ENCODE measurements at regions not wholly inside any gene's neighbourhood (a gene's known extent, or its start where the extent isn't known, plus 50 kb on each side); places are given as distances from the start of the nearest gene placed in this dataset.
A peak's percentile ranks its signal among the peaks of the same experiment; 100 is the strongest.
"Not testable (repeated sequence)": the region's sequence is repeated elsewhere in the genome, so short reads cannot be mapped to it uniquely, and the experiment has no call there.

GRCh38 chr10:108319434-108320222 is 1155.1 kb upstream of the SORCS1 start:
- peaks cover 11 to 17% of the 10 kb centered on the region in 2 experiments for H3K4me1 Mint-ChIP-seq
- TF ChIP-seq, protein P1, sequence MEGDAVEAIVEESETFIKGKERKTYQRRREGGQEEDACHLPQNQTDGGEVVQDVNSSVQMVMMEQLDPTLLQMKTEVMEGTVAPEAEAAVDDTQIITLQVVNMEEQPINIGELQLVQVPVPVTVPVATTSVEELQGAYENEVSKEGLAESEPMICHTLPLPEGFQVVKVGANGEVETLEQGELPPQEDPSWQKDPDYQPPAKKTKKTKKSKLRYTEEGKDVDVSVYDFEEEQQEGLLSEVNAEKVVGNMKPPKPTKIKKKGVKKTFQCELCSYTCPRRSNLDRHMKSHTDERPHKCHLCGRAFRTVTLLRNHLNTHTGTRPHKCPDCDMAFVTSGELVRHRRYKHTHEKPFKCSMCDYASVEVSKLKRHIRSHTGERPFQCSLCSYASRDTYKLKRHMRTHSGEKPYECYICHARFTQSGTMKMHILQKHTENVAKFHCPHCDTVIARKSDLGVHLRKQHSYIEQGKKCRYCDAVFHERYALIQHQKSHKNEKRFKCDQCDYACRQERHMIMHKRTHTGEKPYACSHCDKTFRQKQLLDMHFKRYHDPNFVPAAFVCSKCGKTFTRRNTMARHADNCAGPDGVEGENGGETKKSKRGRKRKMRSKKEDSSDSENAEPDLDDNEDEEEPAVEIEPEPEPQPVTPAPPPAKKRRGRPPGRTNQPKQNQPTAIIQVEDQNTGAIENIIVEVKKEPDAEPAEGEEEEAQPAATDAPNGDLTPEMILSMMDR (conservative IDR thresholded peaks at IDR 0.05) = no peak

DNA sequence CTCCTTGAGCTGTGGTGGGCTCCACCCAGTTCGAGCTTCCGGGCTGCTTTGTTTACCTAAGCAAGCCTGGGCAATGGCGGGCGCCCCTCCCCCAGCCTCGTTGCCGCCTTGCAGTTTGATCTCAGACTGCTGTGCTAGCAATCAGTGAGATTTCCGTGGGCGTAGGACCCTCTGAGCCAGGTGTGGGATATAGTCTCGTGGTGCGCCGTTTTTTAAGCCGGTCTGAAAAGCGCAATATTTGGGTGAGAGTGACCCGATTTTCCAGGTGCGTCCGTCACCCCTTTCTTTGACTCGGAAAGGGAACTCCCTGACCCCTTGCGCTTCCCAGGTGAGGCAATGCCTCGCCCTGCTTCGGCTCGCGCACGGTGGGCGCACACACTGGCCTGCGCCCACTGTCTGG is 1151.1 kb upstream of the SORCS1 start:
- not testable (repeated sequence) for H3K4ac ChIP-seq (ENCODE audit: low read depth, low read length); H3K36me3 Mint-ChIP-seq (ENCODE audit: insufficient read depth in 1 of 3, low read depth in 3 of 3); H3K9me3 ChIP-seq (ENCODE audit: control insufficient read depth, low read depth, low read length); H3K4me1 Mint-ChIP-seq; H4K91ac ChIP-seq (ENCODE audit: insufficient read length, low read depth, low read length); H2BK15ac ChIP-seq (ENCODE audit: low read depth, low read length); DNase-seq; H2AK5ac ChIP-seq (ENCODE audit: insufficient read length, low read length); H3K27me3 Mint-ChIP-seq (ENCODE audit: low read depth); H2BK20ac ChIP-seq (ENCODE audit: low read depth, low read length, poor library complexity, severe bottlenecking); H3K4me2 ChIP-seq (ENCODE audit: insufficient read depth, insufficient read length, low read length); H4K5ac ChIP-seq (ENCODE audit: insufficient read length, low read depth, low read length); H2AFZ ChIP-seq (ENCODE audit: low read length); H3K56ac ChIP-seq (ENCODE audit: insufficient read length, low read depth, low read length); H4K20me1 ChIP-seq (ENCODE audit: control insufficient read depth, insufficient read depth, insufficient read length); H2BK12ac ChIP-seq (ENCODE audit: insufficient read length, low read depth, low read length); H3K4me1 ChIP-seq (ENCODE audit: insufficient read depth, low read length); H4K8ac ChIP-seq (replicated peaks; ENCODE audit: insufficient read length, low read depth, low read length); H2BK120ac ChIP-seq (ENCODE audit: low read depth, low read length, poor library complexity, severe bottlenecking); H3T11ph ChIP-seq (ENCODE audit: low read length); H3K79me1 ChIP-seq (ENCODE audit: insufficient read depth, low read depth, low read length, poor library complexity, severe bottlenecking); H3K9me3 Mint-ChIP-seq; H2BK5ac ChIP-seq (ENCODE audit: insufficient read length, low read length); H3K27ac ChIP-seq (ENCODE audit: insufficient read length, low read depth, low read length); H3K23ac ChIP-seq (ENCODE audit: insufficient read length, low read depth, low read length); H3K79me2 ChIP-seq (ENCODE audit: insufficient read depth, low read length); H3K27me3 ChIP-seq (ENCODE audit: insufficient read depth, low read length); H3K23me2 ChIP-seq (ENCODE audit: insufficient read length, low read depth, low read length, poor library complexity, severe bottlenecking)
- Histone ChIP-seq H3K9ac (ENCODE audit: extremely low read depth, insufficient read length, low read length) (peak overlapping the region; percentile 75), H3K14ac (ENCODE audit: insufficient read depth, low read length) (peak overlapping the region; percentile 80; the same call in 1 of the 2 replicates), H3K18ac (ENCODE audit: insufficient read length, low read depth, low read length) (peak overlapping the region; percentile 82)
- peak overlapping the region; percentile 85 to 99 (median 98); a peak in 6 of 7 replicates for H3K27ac Mint-ChIP-seq
- H3K4me3 Mint-ChIP-seq = peak overlapping the region; percentile 84
- no CpG with 5 or more reads among the region's 25 CpGs for WGBS (ENCODE audit: extremely low coverage, insufficient read length, low lambda C conversion rate)

More at GRCh38 chr10:108319434-108320222, 1155.1 kb upstream of the SORCS1 start:
- no peak overlapping the region for H3K23ac ChIP-seq (ENCODE audit: insufficient read length, low read depth, low read length)
- Mint-ChIP-seq H3K9me3 (no peaks in the 10 kb centered on the region), H3K36me3 (ENCODE audit: insufficient read depth in 1 of 3, low read depth in 3 of 3) (no peaks in the 10 kb centered on the region), H3K27me3 (ENCODE audit: low read depth) (no peaks in the 10 kb centered on the region), H3K27ac (no peak overlapping the region; a peak in 1 of 7 replicates), H3K4me3 (no peak overlapping the region)
- no peaks in the 10 kb centered on the region for H4K20me1 ChIP-seq (ENCODE audit: control insufficient read depth, insufficient read depth, insufficient read length)
- H2BK12ac ChIP-seq (ENCODE audit: insufficient read length, low read depth, low read length) = no peak overlapping the region
- H3K4me1 ChIP-seq (ENCODE audit: insufficient read depth, low read length) = no peaks in the 10 kb centered on the region
- H4K5ac ChIP-seq (ENCODE audit: insufficient read length, low read depth, low read length) = no peak overlapping the region
- H2BK120ac ChIP-seq (ENCODE audit: low read depth, low read length, poor library complexity, severe bottlenecking) = no peak overlapping the region
- H2AK5ac ChIP-seq (ENCODE audit: insufficient read length, low read length) = no peak overlapping the region
- no peak overlapping the region for H3K9ac ChIP-seq (ENCODE audit: extremely low read depth, insufficient read length, low read length)
- no peak overlapping the region for H3K14ac ChIP-seq (ENCODE audit: insufficient read depth, low read length)
- no peak overlapping the region for H2AFZ ChIP-seq (ENCODE audit: low read length)
- no peaks in the 10 kb centered on the region for H3K79me2 ChIP-seq (ENCODE audit: insufficient read depth, low read length)
- no peak overlapping the region for H4K91ac ChIP-seq (ENCODE audit: insufficient read length, low read depth, low read length)
- H2BK20ac ChIP-seq (ENCODE audit: low read depth, low read length, poor library complexity, severe bottlenecking) = no peak overlapping the region
- no peaks in the 10 kb centered on the region for H3K9me3 ChIP-seq (ENCODE audit: control insufficient read depth, low read depth, low read length)
- no peak overlapping the region for H4K8ac ChIP-seq (replicated peaks; ENCODE audit: insufficient read length, low read depth, low read length)
- no peak for DNase-seq
- no peaks in the 10 kb centered on the region for H3K27me3 ChIP-seq (ENCODE audit: insufficient read depth, low read length)
- H3K27ac ChIP-seq (ENCODE audit: insufficient read length, low read depth, low read length) = no peak overlapping the region
- H3K56ac ChIP-seq (ENCODE audit: insufficient read length, low read depth, low read length) = no peak overlapping the region
- no peaks in the 10 kb centered on the region for H3K23me2 ChIP-seq (ENCODE audit: insufficient read length, low read depth, low read length, poor library complexity, severe bottlenecking)
- no CpG with 5 or more reads among the region's 6 CpGs for WGBS (ENCODE audit: extremely low coverage, insufficient read length, low lambda C conversion rate)
- no peak overlapping the region for H3K4me2 ChIP-seq (ENCODE audit: insufficient read depth, insufficient read length, low read length)
- no peak overlapping the region for H3K4ac ChIP-seq (ENCODE audit: low read depth, low read length)
- H2BK15ac ChIP-seq (ENCODE audit: low read depth, low read length) = no peak overlapping the region; the same call in 1 of the 2 replicates
- no peak overlapping the region for H3T11ph ChIP-seq (ENCODE audit: low read length)
- H3K18ac ChIP-seq (ENCODE audit: insufficient read length, low read depth, low read length) = no peak overlapping the region
- H2BK5ac ChIP-seq (ENCODE audit: insufficient read length, low read length) = no peak overlapping the region
- H3K79me1 ChIP-seq (ENCODE audit: insufficient read depth, low read depth, low read length, poor library complexity, severe bottlenecking) = no peaks in the 10 kb centered on the region

All from H9 (cell line).